ENCODE measurements at regions not wholly inside any gene's neighbourhood (a gene's known extent, or its start where the extent isn't known, plus 50 kb on each side); places are given as distances from the start of the nearest gene placed in this dataset.

- peaks cover 42% of the 10 kb centered on the region for H3K27me3 ChIP-seq
- no peak overlapping the region for H3K27ac ChIP-seq
- H3K36me3 ChIP-seq, result no peaks in the 10 kb centered on the region
- TF ChIP-seq CTCF (IDR thresholded peaks at IDR 0.05), result no peak
- no peaks in the 10 kb centered on the region for H3K9me3 ChIP-seq
- H3K4me3 ChIP-seq (ENCODE audit: low read depth in 1 of 2, low read length in 1 of 2), result no peak overlapping the region
- peaks cover 0 to 6% of the 10 kb centered on the region in 2 experiments for H3K4me1 ChIP-seq (ENCODE audit: control insufficient read depth in 1 of 2, insufficient read depth in 1 of 2, low read depth in 1 of 2, low read length in 1 of 2)
These were observed 91.4 kb upstream of the CCL2 start for GRCh38 chr17:34163646-34164045.

- no peaks in the 10 kb centered on the region for H3K36me3 ChIP-seq
- no peak for TF ChIP-seq CTCF (IDR thresholded peaks at IDR 0.05)
These were observed 90.2 kb upstream of the CCL2 start for GRCh38 chr17:34164837-34165236.

DNA sequence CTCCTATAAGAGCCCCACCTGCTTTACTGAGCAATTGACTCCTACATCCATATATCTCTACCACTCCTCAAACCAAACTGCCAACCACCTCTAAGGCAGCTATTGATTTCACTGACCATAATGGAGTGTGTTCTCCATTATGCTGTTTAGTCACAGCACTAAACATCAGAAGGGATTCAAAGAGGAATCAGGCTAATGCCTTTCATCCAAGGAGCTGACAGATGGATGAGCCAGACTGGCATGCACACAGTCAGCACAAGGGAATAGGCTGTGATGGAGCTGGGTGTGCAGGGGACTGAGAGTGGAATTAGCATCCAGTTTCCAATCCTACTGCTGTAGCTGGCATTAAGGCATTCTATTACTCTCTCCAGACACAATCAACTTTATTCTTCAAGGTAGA is 88.7 kb upstream of the CCL2 start:
- peaks cover 17% of the 10 kb centered on the region for H3K27me3 ChIP-seq
- no peaks in the 10 kb centered on the region for H3K36me3 ChIP-seq
- H3K4me1 ChIP-seq (ENCODE audit: control insufficient read depth in 1 of 2, insufficient read depth in 1 of 2, low read depth in 1 of 2, low read length in 1 of 2), result peaks cover 0 to 6% of the 10 kb centered on the region in 2 experiments
- TF ChIP-seq CTCF (IDR thresholded peaks at IDR 0.05), result no peak
- no peak overlapping the region for H3K4me3 ChIP-seq (ENCODE audit: low read depth in 1 of 2, low read length in 1 of 2)
- no peaks in the 10 kb centered on the region for H3K9me3 ChIP-seq
- no peak overlapping the region for H3K27ac ChIP-seq

More at GRCh38 chr17:34164837-34165236, 90.2 kb upstream of the CCL2 start:
- Histone ChIP-seq H3K27me3 (peaks cover 30% of the 10 kb centered on the region), H3K4me1 (ENCODE audit: control insufficient read depth in 1 of 2, insufficient read depth in 1 of 2, low read depth in 1 of 2, low read length in 1 of 2) (peaks cover 0 to 6% of the 10 kb centered on the region in 2 experiments), H3K4me3 (ENCODE audit: low read depth in 1 of 2, low read length in 1 of 2) (no peak overlapping the region), H3K9me3 (no peaks in the 10 kb centered on the region), H3K27ac (no peak overlapping the region)

- Histone ChIP-seq H3K9me3 (no peaks in the 10 kb centered on the region), H3K4me3 (ENCODE audit: low read depth in 1 of 2, low read length in 1 of 2) (no peak overlapping the region), H3K36me3 (no peaks in the 10 kb centered on the region), H3K27me3 (peaks cover 17% of the 10 kb centered on the region), H3K27ac (no peak overlapping the region), H3K4me1 (ENCODE audit: control insufficient read depth in 1 of 2, insufficient read depth in 1 of 2, low read depth in 1 of 2, low read length in 1 of 2) (peaks cover 0 to 7% of the 10 kb centered on the region in 2 experiments)
- no peak for TF ChIP-seq CTCF (IDR thresholded peaks at IDR 0.05)
These were observed 87.7 kb upstream of the CCL2 start for GRCh38 chr17:34167354-34167753.

- Histone ChIP-seq H3K4me3 (ENCODE audit: low read depth in 1 of 2, low read length in 1 of 2) (no peak overlapping the region), H3K27me3 (peaks cover 13% of the 10 kb centered on the region), H3K36me3 (no peaks in the 10 kb centered on the region), H3K27ac (no peak overlapping the region), H3K4me1 (ENCODE audit: control insufficient read depth in 1 of 2, insufficient read depth in 1 of 2, low read depth in 1 of 2, low read length in 1 of 2) (peaks cover 11 to 23% of the 10 kb centered on the region in 2 experiments), H3K9me3 (no peaks in the 10 kb centered on the region)
- TF ChIP-seq CTCF (IDR thresholded peaks at IDR 0.05), result no peak
These were observed 86.1 kb upstream of the CCL2 start for GRCh38 chr17:34168989-34169388.

GRCh38 chr17:34169496-34169895 is 85.6 kb upstream of the CCL2 start:
- Histone ChIP-seq H3K27ac (no peak overlapping the region), H3K27me3 (peaks cover 13% of the 10 kb centered on the region), H3K9me3 (no peaks in the 10 kb centered on the region), H3K4me3 (ENCODE audit: low read depth in 1 of 2, low read length in 1 of 2) (no peak overlapping the region), H3K4me1 (ENCODE audit: control insufficient read depth in 1 of 2, insufficient read depth in 1 of 2, low read depth in 1 of 2, low read length in 1 of 2) (peaks cover 11 to 28% of the 10 kb centered on the region in 2 experiments), H3K36me3 (no peaks in the 10 kb centered on the region)
- no peak for TF ChIP-seq CTCF (IDR thresholded peaks at IDR 0.05)

Measured in neutrophil (primary cell).